ENCODE measurements at regions not wholly inside any gene's neighbourhood (a gene's known extent, or its start where the extent isn't known, plus 50 kb on each side); places are given as distances from the start of the nearest gene placed in this dataset.

- no peak for TF ChIP-seq CTCF (IDR thresholded peaks at IDR 0.05)
- no peak for TF ChIP-seq POLR2A (IDR thresholded peaks at IDR 0.05)
- TF ChIP-seq POLR2AphosphoS5 (IDR thresholded peaks at IDR 0.05) = no peak
Measured at GRCh38 chr14:85009506-85009905, 520.4 kb upstream of the FLRT2 start.

Measured in prostate gland (tissue), 2 donors.